IMR-90 (cell line): ENCODE measurements at regions not wholly inside any gene's neighbourhood (a gene's known extent, or its start where the extent isn't known, plus 50 kb on each side); places are given as distances from the start of the nearest gene placed in this dataset.

Experiments
- ATAC-seq: fragments of 200-7000 bp; cut with Tn5 transposase; 2 replicates; pipeline ENCODE4 v1.9.1; 2020; ENCODE audit warnings: low read depth, mild to moderate bottlenecking, moderate library complexity
- BruUV-seq: library from RNA; stranded (reverse); fragments of 400-500 nt; replicated peaks from 2 replicates; lab custom pipeline; 2021; lab: Mats Ljungman, UMichigan
- CTCF ChIA-PET: fragments of 300-600 bp; formaldehyde crosslinking; extraction: SDS; loops from one replicate; lab custom pipeline; 2021; ENCODE audit warnings: antibody characterized with exemption; lab: Yijun Ruan, JAX
- POLR2A ChIA-PET: fragments of 300-600 bp; sonication (Branson Sonifier 250); formaldehyde crosslinking; loops from one replicate; lab custom pipeline; 2022; ENCODE audit warnings: antibody characterized with exemption; ENCODE audit not compliant: unreplicated experiment; lab: Charles Lee
- DNase-seq: peaks from one replicate; pipeline ENCODE4 v3.0.0; 2013
- H2AFZ ChIP-seq: replicated peaks from 2 replicates; pipeline ENCODE3; 2013; ENCODE audit warnings: low read length, mild to moderate bottlenecking; ENCODE audit not compliant: poor library complexity
- H2AK5ac ChIP-seq: 2 replicates; pipeline ENCODE4 v1.6.1; 2013; ENCODE audit warnings: low read depth, low read length, inconsistent platforms
- H2AK9ac ChIP-seq: replicated peaks from 2 replicates; pipeline ENCODE3; 2013; ENCODE audit warnings: mild to moderate bottlenecking, low read depth, low read length, moderate library complexity; ENCODE audit not compliant: poor library complexity
- H2BK120ac ChIP-seq: 2 replicates; pipeline ENCODE4 v1.6.1; 2013; ENCODE audit warnings: low read depth, low read length, inconsistent platforms
- H2BK15ac ChIP-seq: 3 replicates; pipeline ENCODE4 v1.6.1; 2013; ENCODE audit warnings: low read depth, low read length, inconsistent platforms
- H2BK20ac ChIP-seq: 2 replicates; pipeline ENCODE4 v1.6.1; 2013; ENCODE audit warnings: low read depth, mild to moderate bottlenecking, inconsistent platforms, low read length, moderate library complexity
- H2BK5ac ChIP-seq: 2 replicates; pipeline ENCODE4 v1.6.1; 2013; ENCODE audit warnings: mild to moderate bottlenecking, low read depth, low read length, inconsistent platforms; ENCODE audit not compliant: poor library complexity, severe bottlenecking
- H3K14ac ChIP-seq: replicated peaks from 2 replicates; pipeline ENCODE4 v1.6.1; 2013; ENCODE audit warnings: low read depth, low read length, inconsistent platforms
- H3K18ac ChIP-seq: 2 replicates; pipeline ENCODE4 v1.6.1; 2013; ENCODE audit warnings: low read depth, low read length, control low read depth
- H3K23ac ChIP-seq: 2 replicates; pipeline ENCODE4 v1.6.1; 2013; ENCODE audit warnings: low read depth, low read length, inconsistent platforms
- H3K27ac ChIP-seq: 2 replicates; pipeline ENCODE4 v1.5.1; 2013; ENCODE audit warnings: mild to moderate bottlenecking, control low read depth, low read length; ENCODE audit not compliant: insufficient read depth
- H3K27me3 ChIP-seq: 2 replicates; pipeline ENCODE4 v1.6.1; 2013; ENCODE audit warnings: low read length; ENCODE audit not compliant: control insufficient read depth, insufficient read depth
- H3K36me3 ChIP-seq: 2 replicates; pipeline ENCODE4 v1.6.1; 2013; ENCODE audit warnings: low read length, mixed read lengths; ENCODE audit not compliant: control insufficient read depth, insufficient read depth
- H3K4ac ChIP-seq: 2 replicates; pipeline ENCODE4 v1.6.1; 2013; ENCODE audit warnings: low read depth, low read length, inconsistent platforms
- H3K4me1 ChIP-seq: 2 replicates; pipeline ENCODE4 v1.6.1; 2013; ENCODE audit warnings: low read length, mixed read lengths; ENCODE audit not compliant: control insufficient read depth, insufficient read depth
- H3K4me2 ChIP-seq: 2 replicates; pipeline ENCODE4 v1.6.1; 2013; ENCODE audit warnings: low read depth, mild to moderate bottlenecking, control low read depth, low read length, moderate library complexity
- H3K4me3 ChIP-seq: 2 replicates; pipeline ENCODE4 v1.5.1; 2013; ENCODE audit warnings: low read depth, mild to moderate bottlenecking, control low read depth, low read length, moderate library complexity; ENCODE audit not compliant: insufficient read depth
- H3K56ac ChIP-seq: 2 replicates; pipeline ENCODE4 v1.6.1; 2013; ENCODE audit warnings: low read length, inconsistent platforms; ENCODE audit not compliant: insufficient read depth; ENCODE audit errors: extremely low read depth
- H3K79me1 ChIP-seq, 2 experiments: 2 replicates each; pipeline ENCODE4 v1.6.1; 2013; ENCODE audit warnings: low read length in 2 of 2, inconsistent platforms in 1 of 2, low read depth in 1 of 2
- H3K9ac ChIP-seq: 2 replicates; pipeline ENCODE4 v1.6.1; 2013; ENCODE audit warnings: low read depth, low read length, control low read depth
- H3K9me1 ChIP-seq: 2 replicates; pipeline ENCODE4 v1.6.1; 2013; ENCODE audit warnings: low read length, inconsistent platforms; ENCODE audit not compliant: insufficient read depth
- H3K9me3 ChIP-seq: 2 replicates; pipeline ENCODE4 v1.6.1; 2013; ENCODE audit warnings: low read length; ENCODE audit not compliant: control insufficient read depth, insufficient read depth
- H4K20me1 ChIP-seq: 2 replicates; pipeline ENCODE4 v1.6.1; 2013; ENCODE audit warnings: low read length, inconsistent platforms; ENCODE audit not compliant: insufficient read depth
- H4K5ac ChIP-seq: 2 replicates; pipeline ENCODE4 v1.6.1; 2013; ENCODE audit warnings: mild to moderate bottlenecking, low read depth, low read length, control low read depth
- H4K8ac ChIP-seq, 2 experiments: 2 replicates each; pipeline ENCODE4 v1.6.1; 2013; ENCODE audit warnings: low read depth in 2 of 2, low read length in 2 of 2, control low read depth in 1 of 2, inconsistent platforms in 1 of 2
- H4K91ac ChIP-seq: 2 replicates; pipeline ENCODE4 v1.6.1; 2013; ENCODE audit warnings: low read depth, low read length, inconsistent platforms; ENCODE audit not compliant: insufficient read depth
- BHLHE40 ChIP-seq: fragments of 150-350 bp; IDR thresholded peaks from 2 replicates; pipeline ENCODE4 v1.6.1; 2016; ENCODE audit warnings: mild to moderate bottlenecking, low read depth, low read length
- ELK1 ChIP-seq: fragments of 150-350 bp; IDR thresholded peaks from 2 replicates; pipeline ENCODE4 v1.6.1; 2016; ENCODE audit warnings: low read depth, mild to moderate bottlenecking, low read length, moderate library complexity, borderline replicate concordance
- FOS ChIP-seq: fragments of 150-350 bp; IDR thresholded peaks from 2 replicates; pipeline ENCODE4 v1.6.1; 2016; ENCODE audit warnings: low read depth, low read length
- MAFK ChIP-seq: IDR thresholded peaks from 2 replicates; pipeline ENCODE4 v1.6.1; 2012; ENCODE audit warnings: low read depth, low read length, improper control_type of control experiment
- MAZ ChIP-seq: IDR thresholded peaks from 2 replicates; pipeline ENCODE4 v1.6.1; 2012; ENCODE audit warnings: low read depth, mild to moderate bottlenecking, low read length, improper control_type of control experiment, moderate library complexity, borderline replicate concordance
- MXI1 ChIP-seq: IDR thresholded peaks from 2 replicates; pipeline ENCODE4 v1.6.1; 2012; ENCODE audit warnings: low read depth, mild to moderate bottlenecking, low read length, moderate library complexity, borderline replicate concordance
- NFE2L2 ChIP-seq: fragments of 150-350 bp; IDR thresholded peaks from 2 replicates; pipeline ENCODE4 v1.6.1; 2016; ENCODE audit warnings: low read depth, mild to moderate bottlenecking, low read length
- POLR2A ChIP-seq: IDR thresholded peaks from 2 replicates; pipeline ENCODE4 v1.6.1; 2012; ENCODE audit warnings: mild to moderate bottlenecking, low read depth, low read length
- RAD21 ChIP-seq: IDR thresholded peaks from 2 replicates; pipeline ENCODE4 v1.6.1; 2012; ENCODE audit warnings: low read length, improper control_type of control experiment
- RCOR1 ChIP-seq: IDR thresholded peaks from 2 replicates; pipeline ENCODE4 v1.6.1; 2012; ENCODE audit warnings: mild to moderate bottlenecking, low read length, improper control_type of control experiment; ENCODE audit not compliant: insufficient replicate concordance
- RFX5 ChIP-seq: IDR thresholded peaks from 2 replicates; pipeline ENCODE4 v1.8.0; 2012; ENCODE audit warnings: low read depth, mild to moderate bottlenecking, low read length, moderate library complexity
- SMC3 ChIP-seq: fragments of 150-350 bp; IDR thresholded peaks from 2 replicates; pipeline ENCODE4 v1.6.1; 2016; ENCODE audit warnings: low read depth, mild to moderate bottlenecking, antibody characterized with exemption, low read length, moderate library complexity
- USF2 ChIP-seq: fragments of 150-350 bp; IDR thresholded peaks from 2 replicates; pipeline ENCODE4 v1.6.1; 2017; ENCODE audit warnings: mild to moderate bottlenecking, antibody characterized with exemption, low read length, low read depth
- WGBS, 2 experiments: methylation state at CpG; one replicate each; pipeline versions ENCODE4 v1.1.5 to v1.1.7; 2013; ENCODE audit warnings: missing lambda C conversion rate in 2 of 2; ENCODE audit not compliant: insufficient read length in 1 of 2; ENCODE audit errors: extremely low coverage in 2 of 2; 5-methylcytosine and 5-hydroxymethylcytosine counted together
- dilution Hi-C: fragments of 300-500 bp; cut with HindIII; formaldehyde crosslinking; loops from one replicate; pipeline ENCODE4 v1.14.3; 2018; ENCODE audit warnings: low sequenced_read_pairs; ENCODE audit not compliant: unreplicated experiment
- in situ Hi-C: fragments of 300-500 bp; cut with MboI; formaldehyde crosslinking; loops from 3 replicates; pipeline ENCODE4 v1.14.3; 2019; ENCODE audit warnings: low sequenced_read_pairs, inconsistent platforms, mixed read lengths
- intact Hi-C: fragments of 100-400 bp; cut with micrococcal nuclease; formaldehyde crosslinking; loops from 2 replicates; pipeline ENCODE4 v1.10.0; 2022
- TF ChIP-seq, protein P1 (sequence below): conservative IDR thresholded peaks from 2 replicates; pipeline ENCODE4 v1.5.1; 2012; ENCODE audit warnings: mild to moderate bottlenecking, low read depth, low read length, improper control_type of control experiment

DNA sequence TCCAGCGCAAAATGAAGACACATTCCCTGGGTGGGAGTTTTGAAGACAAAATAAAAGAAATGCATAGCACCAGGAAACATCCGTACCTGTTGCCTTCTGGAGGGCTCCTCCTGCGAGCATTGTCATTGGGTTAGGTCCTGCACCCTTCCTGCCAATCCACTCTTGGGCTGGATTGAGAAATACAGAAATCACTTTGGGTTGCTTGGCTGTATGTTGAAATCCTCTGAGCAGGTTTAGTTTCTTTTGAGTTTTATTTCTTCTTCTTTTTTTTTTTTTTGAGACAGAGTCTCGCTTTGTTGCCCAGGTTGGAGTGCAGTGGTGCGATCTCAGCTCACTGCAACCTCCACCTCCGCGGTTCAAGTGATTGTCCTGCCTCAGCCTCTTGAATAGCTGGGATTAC lies 67.6 kb downstream of the ARF6 start:
- intact Hi-C loops = no loop called here
- DNase-seq = no peak
- Histone ChIP-seq H3K27me3 (no peaks in the 10 kb centered on the region), H2BK120ac (no peak overlapping the region), H3K9me1 (peaks cover 4% of the 10 kb centered on the region; the same call in 1 of the 2 replicates), H3K79me1 (no peaks in the 10 kb centered on the region), H3K9ac (no peak overlapping the region), H3K56ac (no peak overlapping the region), H4K20me1 (no peaks in the 10 kb centered on the region), H3K27ac (no peak overlapping the region), H4K8ac (no peak overlapping the region), H3K18ac (no peak overlapping the region), H3K4me1 (peaks cover 8% of the 10 kb centered on the region), H2BK5ac (no peak overlapping the region), H2AK5ac (no peak overlapping the region), H3K9me3 (no peaks in the 10 kb centered on the region), H3K14ac (no peak overlapping the region), H3K4me2 (no peak overlapping the region), H4K91ac (no peak overlapping the region), H3K4ac (no peak overlapping the region), H3K4me3 (no peak overlapping the region), H2BK15ac (no peak overlapping the region), H3K36me3 (no peaks in the 10 kb centered on the region), H2AFZ (no peak overlapping the region), H3K23ac (no peak overlapping the region), H2BK20ac (no peak overlapping the region), H4K5ac (no peak overlapping the region), H2AK9ac (no peak overlapping the region)
- no peak for ATAC-seq
- POLR2A ChIA-PET = no interaction called here
- in situ Hi-C loops = no loop called here
- BruUV-seq = no TSS peak
- dilution Hi-C loops = no loop called here
- CTCF ChIA-PET = no interaction called here
- no CpG with 5 or more reads among the region's 7 CpGs for WGBS, 2 experiments
- TF ChIP-seq FOS (no peak), MAZ (no peak), MXI1 (no peak), BHLHE40 (no peak), ELK1 (no peak), MAFK (no peak), USF2 (no peak), RAD21 (no peak), SMC3 (no peak), RFX5 (no peak), RCOR1 (no peak), POLR2A (no peak), NFE2L2 (no peak)
- TF ChIP-seq, protein P1, sequence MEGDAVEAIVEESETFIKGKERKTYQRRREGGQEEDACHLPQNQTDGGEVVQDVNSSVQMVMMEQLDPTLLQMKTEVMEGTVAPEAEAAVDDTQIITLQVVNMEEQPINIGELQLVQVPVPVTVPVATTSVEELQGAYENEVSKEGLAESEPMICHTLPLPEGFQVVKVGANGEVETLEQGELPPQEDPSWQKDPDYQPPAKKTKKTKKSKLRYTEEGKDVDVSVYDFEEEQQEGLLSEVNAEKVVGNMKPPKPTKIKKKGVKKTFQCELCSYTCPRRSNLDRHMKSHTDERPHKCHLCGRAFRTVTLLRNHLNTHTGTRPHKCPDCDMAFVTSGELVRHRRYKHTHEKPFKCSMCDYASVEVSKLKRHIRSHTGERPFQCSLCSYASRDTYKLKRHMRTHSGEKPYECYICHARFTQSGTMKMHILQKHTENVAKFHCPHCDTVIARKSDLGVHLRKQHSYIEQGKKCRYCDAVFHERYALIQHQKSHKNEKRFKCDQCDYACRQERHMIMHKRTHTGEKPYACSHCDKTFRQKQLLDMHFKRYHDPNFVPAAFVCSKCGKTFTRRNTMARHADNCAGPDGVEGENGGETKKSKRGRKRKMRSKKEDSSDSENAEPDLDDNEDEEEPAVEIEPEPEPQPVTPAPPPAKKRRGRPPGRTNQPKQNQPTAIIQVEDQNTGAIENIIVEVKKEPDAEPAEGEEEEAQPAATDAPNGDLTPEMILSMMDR = no peak
